Fibroblast of skin of abdomen (primary cell): ENCODE measurements at regions not wholly inside any gene's neighbourhood (a gene's known extent, or its start where the extent isn't known, plus 50 kb on each side); places are given as distances from the start of the nearest gene placed in this dataset.

Experiments
- DNase-seq: peaks from one replicate; pipeline ENCODE4 v3.0.0-alpha.2; 2013

DNA sequence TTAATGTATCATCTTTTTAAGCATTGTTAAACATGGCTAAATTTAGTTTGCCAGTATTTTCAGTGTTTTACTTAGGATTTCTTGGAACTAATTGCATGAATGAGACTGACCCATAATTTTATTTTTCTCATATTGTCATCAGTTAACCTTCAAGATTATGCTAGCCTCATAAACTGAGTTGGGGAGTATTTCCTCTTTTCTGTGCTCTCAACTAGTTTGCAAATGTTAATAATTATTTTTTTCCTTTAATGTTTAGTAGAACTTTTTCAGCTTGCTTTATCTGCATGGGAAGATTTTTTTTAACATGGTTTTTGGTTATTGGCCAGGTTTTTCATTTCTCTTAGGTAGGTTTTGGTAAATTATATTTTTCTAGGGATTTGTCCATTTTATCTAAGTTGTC lies 235.4 kb upstream of the SESN3 start:
- no peak for DNase-seq

DNA sequence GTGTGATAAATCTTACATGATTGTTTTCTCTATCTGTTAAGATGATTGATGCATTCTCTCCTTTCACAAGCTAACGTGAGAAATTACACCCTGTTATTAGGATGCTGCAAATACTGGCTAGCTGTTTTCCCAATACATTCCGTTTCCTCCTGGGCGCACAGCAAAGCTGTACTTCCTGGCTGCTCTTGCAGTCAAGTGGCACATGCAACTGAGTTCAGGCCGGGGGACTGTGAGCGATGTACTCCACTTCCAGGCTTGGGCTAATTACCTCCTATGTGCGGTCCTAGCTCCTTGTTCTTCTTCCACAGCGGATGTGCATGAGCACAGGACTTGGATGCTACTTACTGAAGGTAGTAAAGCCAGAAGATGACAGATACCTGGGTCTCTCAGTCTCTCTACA lies 234.9 kb upstream of the SESN3 start:
- no peak for DNase-seq

DNA sequence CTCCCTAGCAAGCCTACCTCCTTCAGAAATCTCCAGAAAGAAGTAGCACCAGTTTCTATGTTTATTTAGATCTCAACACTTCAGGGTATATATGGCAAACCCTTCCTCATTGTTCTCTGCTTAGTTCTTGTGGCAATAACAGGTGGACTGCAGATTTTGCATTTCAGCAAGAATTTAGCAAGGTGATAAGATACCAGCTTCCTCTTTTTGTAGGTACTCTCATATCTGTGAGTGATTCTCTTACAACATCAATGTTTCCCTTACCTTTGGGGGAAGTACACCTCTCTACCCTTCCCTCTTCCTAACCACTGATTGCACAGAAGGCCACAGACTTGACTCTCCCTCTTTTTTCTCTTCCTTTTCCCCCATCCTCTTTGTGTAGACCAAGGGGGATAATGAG lies 230.9 kb upstream of the SESN3 start:
- DNase-seq = no peak

DNA sequence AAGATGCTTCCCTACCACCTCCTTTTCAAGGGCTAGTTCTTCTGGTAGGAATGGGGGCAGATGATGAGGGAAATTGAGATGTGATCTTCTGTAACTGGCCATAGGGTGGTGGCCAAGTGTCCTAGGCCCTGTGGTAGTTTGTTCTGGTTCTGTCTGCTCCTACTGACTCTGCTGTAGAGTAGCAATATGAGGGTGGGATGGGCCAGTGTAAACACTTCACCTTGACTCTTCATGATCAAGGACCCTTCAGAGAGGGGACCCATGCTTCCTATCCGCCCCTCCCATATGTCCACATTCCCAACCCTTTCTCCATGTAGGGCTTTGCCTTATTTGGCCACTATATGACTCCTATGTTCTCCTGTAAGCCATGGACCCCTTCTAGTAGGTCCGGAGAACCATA lies 230.3 kb upstream of the SESN3 start:
- no peak for DNase-seq

DNA sequence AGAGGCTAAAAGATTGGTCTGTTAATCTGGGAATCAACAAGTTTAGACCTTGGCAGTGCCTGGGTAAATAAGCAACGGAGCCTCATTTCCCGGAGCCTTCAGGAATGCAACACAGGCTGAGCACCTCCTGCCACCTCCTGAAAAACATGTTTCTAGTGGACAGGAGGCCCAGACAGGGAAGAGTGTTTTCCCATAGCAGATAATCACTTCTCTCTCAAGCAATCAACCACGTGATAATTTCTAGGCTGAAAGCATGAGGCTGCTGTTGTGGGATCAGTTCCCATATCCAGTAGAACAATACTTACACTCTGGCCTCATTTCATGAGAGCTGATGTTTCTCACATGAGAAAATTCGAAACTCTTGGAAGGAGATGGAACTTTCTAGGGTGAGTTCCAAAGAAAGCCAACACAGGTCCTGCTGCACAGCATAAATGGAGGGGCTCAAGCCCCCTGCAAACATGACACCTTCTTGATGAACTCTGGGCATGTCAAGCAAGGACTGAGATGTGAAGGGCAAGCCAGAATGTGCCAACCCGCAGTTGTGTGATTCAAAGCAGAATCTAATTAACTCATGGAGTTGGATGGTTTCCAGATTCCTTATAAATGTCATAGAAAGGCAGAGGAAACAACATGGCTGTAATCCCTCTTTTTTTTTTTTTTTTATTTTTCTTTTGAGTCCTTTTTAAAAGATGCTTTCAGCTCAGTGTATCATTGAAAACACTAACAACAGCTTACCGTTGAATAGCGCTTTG lies 228.5 kb upstream of the SESN3 start:
- DNase-seq = peak; percentile 37

DNA sequence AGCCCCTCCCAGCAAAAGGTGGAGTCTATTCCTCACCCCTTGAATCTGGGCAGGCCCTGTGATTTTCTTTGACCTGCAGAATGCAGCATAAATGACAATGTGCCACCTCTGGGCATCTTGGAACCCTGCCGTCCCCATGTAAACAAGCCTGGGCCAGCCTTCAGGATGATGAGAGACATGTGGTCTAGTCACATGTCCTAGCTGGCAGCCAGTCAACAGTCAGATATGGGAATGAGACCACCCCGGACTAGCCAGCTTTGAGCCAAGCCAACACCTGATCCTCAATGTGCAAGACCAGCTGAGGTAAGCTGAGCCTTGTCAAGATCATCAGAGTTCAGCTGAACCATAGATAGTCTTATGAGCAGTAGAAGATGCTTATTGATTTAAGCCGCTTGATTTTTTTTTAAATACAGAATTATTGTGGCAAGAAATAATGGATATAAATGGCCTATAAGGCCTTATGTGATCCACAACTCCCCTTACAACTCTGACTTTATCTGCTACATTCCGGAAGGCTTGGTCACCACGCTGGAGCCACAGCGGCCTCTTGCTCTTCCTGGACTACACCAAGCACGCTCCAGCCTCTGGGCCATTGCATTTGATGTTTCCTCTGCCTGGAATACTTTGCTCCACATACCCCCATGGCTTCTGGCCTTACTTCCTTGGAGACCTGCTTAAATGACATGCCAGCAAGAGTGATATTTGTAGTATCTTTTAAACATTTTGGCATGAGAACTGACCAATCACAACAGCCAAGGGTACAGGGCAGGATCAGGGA lies 225.9 kb upstream of the SESN3 start:
- DNase-seq = peak; percentile 47

DNA sequence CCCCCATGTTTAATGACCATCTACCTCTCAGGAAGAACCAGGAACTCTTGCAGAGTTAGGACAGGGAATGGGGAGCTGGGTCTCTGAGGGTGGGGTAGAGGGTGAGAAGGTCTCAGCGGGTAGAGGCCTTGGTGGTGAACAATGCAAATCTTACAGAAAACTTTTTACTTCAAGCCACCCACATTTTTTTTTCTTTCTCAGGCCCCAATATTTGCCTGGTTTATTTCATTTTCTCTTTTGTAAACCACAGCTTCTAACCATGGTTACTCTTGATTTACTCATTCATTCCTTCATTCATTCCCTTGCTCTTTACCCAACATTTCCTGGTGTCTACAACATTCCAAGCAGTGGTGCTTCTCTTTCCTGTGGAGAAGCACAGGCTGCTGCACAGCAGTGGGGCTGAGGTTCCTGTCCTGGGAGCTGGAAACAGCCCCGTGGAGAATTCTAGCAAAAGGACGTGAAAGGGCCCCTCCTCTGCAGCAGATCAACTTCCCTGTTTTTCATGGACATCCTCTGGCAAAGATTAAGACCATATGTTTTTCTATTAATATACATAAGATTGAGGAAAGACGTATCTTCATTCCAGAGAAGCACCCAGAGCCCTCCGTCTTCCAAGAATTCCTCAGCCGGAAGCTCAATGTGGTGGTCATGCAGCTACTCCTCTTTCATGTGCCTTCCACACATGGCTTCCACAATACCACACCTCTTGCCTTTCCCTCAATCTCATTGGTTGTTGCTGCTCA lies 224.4 kb upstream of the SESN3 start:
- peak; percentile 79 for DNase-seq

DNA sequence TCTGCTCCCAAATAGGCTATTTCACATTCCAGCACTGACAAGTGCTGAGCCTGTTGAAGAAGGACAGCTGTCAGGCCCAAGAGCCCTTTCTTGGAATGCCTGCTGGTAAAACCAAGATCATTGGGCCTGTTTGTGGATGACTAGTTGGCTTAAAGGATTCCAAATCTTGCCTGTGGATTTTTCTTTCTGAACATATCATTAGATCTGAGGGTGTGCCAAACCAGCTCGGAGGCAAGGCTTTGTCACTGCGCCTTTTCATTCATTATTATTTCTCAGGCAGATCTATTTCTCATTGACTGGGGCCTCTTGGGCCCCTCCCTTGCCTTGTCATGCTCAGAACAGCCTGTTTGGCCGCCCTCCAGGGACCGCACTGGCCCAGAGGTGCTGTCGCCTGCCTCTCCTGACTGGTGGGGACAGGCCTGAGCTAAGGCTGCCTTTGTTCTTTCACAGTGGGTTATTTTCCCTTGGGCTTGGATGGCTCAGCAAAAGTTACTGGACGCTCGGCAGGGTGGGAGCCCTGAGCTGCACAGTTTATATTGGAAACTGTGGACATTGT lies 222.7 kb upstream of the SESN3 start:
- DNase-seq = peak; percentile 24

DNA sequence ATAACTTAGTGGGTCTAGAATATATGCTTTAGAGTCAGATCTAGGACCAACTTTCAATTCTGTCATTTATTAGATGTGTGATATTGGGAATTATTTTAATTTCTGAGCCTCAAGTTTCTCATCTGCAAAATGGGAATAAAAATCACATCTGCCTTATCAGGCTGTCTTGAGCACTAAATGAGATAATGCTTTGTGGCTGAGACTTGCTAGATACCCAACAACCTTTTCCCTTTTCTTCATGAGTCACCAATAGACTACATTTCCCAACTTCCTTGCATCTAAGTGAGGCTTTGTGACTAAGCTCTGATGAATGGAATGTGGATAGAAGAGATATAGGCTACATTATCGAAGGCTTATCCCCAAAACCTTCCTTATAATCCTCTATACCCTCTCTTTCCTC lies 220.7 kb upstream of the SESN3 start:
- DNase-seq = peak; percentile 89

DNA sequence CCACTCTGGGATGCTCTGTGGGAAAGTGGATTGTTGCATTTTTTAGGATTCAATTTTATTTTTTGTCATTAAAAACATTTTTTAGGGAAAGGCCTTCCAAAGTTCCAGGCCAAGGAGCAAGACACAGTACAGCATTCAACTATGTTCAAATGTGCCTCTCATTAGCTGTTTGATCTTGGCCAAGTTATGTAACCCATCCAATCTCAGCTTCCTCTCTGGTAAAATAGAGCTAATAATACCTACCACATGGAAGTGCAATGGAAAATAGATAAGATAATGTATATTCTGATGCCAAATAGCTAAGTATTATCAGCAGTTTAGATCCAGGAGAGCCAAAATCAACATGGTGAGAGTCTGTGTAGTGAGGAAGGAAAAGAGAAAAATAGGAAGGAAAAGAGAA lies 220.3 kb upstream of the SESN3 start:
- peak; percentile 22 for DNase-seq

DNA sequence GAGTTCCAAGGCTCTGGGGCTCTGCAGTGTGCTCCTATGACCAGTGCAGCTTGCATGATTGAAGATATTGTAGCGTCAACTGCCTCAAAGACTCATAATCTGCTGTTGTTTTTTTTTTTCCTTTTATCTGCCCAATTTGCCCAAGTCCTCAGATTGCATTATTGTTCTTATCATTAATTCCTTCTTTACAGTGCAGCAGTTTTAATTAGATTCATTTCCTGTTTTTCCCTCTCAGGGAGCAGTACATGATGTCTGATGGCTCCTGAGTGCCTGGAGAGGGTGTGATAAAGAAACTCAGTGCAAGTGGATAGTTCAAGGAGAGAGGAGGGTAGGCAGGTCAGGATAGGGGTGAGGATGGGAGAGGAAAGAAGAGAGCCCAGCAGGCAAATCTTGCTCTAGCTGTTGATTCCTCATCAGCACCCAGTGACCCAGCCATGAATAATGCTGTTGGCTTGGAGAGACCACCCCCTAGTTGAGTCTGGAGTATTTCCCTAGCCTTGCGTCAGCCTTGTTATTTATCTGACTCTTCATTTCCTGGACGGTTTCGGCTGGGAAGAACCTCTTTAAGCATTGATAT lies 219.6 kb upstream of the SESN3 start:
- peak; percentile 86 for DNase-seq

DNA sequence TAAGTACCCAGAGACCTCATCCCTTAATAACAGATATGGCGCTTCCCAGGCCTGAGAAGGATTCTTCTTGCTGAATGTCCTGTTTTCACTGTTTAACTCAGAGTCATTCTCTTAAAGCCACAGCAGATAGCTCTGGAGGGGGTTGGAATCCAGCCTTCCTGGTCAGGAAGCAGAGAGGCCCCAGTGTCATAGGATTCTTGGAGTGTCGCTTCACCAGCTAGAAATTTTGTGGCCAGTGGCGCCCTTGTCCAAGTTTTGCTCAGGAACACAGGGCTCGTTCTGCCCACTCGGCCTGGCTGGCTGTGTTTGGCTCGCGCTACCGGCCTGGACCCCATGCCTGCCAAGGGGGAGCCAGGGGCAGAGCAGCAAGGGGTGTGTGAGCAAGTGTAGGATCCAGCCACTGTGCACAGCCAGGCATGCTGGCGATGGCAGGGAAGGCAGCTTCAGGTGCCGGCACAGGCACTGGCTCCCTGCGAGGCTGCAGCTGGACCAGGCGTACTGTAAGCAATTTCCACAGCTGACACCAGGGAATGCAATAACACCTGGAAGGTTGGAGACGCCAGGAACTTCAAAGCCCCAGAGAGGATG lies 214.8 kb upstream of the SESN3 start:
- no peak for DNase-seq

DNA sequence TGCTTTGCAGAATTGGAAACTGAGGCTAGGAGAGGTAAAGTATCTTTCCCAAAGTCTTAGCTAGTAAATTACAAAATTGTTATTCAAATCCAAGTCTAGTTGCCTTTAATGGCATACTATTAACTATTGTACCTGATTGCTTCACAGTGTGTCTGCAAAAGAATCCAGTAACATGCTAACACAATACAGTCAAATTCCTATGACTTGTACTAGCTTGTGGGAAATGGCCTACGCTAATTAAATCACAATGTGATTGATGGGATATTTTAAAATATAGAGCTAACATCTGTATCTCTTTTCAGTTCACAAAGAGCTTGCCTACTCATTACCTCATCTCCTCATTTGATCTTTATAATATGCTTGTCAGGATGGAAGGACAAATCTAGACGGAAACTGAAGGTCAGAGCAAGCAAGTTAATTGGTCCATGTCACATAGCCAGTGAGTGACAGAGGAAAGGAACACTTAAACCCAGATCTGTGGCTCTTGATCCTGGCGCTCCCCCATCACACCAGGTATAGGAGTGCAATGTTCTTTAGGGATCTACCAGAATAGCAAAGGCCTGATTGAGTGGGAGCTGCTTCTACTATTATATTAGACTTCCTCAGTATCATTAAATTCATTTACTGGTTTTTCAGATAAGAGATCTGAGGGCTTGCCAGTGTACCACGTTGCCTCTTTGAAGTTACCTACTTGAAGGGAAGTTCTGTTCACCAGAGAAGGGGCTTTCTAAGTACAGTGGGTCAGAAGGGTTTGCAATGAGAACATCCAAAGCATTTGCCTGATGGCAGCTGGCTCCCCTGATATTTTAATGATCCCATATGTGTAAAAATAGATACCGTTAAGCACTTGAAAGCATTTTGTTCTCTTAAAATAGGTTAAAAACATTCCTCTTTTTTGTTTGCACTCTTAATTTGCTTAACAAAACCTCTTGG lies 213.6 kb upstream of the SESN3 start:
- DNase-seq = peak; percentile 37

DNA sequence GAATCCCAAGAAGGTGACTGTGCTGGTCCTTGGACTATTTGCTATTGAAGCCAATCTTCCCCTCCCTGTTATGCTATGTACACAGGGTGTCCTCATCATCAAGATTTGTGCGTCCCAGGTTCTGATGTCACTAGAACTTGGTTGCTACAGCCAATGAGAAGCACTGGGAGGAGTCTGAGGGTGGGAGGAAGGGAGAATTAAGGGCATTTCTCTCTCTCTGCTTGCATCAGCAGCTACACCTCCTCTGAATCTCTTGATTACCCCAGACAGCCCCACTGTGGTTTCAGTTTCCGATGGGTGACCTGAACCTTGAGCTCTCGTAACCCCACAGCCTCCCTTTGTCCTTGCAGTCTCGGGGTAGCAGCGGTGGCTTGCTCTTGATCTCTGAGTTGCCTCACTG lies 212.4 kb upstream of the SESN3 start:
- no peak for DNase-seq

DNA sequence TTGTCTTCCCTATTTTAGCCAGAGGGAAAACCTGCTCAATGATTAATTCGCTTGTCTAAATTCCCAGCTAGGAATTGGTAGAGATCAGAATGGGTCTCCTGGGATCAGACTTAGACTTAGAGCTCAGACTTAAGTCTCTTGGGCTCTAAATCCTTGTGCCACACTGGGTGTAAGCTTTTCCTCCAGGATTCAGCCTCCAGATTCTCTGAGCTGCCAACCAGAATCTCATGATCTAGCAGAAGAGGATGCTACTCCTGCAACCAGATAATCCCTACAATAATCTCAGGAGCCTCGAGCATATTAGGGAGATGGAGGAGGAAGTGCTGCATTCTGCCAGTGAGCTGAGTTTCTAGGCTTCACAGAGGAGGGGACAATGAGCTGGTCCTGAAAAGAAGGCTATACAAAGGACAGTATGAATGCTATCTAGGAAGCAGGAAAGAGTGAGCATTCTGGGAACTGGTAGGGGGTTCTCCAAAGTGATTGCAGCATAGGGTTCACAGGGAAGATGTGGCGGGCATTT lies 211.6 kb upstream of the SESN3 start:
- no peak for DNase-seq

DNA sequence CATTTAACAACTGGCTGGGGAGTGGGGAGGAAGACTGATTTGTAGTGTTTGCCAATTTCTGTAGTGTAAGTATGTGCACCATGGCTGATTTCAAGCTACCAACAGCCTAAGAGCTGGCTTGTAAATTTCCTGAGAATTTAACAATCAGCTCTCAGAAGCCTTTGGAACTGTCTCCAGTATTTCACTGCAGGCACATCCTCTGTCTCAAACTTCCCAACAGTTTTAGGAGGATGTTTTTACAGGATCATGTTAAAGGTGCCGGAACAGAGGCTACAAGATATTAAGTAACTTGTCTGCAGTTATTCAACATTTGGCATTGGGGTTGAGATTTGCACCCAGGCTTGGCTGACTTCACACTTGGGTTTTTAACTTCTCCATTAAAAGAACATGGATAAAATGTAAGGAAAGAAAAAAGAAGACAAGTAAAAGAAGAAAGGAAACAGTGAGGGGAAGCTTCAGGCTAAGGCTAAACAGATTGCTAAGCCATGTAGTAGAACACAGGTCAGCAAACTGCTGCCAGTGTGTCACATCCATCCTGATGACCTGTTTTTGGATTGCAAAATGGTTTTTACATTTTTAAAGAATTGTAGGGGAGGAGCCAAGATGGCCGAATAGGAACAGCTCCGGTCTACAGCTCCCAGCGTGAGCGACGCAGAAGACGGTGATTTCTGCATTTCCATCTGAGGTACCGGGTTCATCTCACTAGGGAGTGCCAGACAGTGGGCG lies 204.8 kb upstream of the SESN3 start:
- no peak for DNase-seq

DNA sequence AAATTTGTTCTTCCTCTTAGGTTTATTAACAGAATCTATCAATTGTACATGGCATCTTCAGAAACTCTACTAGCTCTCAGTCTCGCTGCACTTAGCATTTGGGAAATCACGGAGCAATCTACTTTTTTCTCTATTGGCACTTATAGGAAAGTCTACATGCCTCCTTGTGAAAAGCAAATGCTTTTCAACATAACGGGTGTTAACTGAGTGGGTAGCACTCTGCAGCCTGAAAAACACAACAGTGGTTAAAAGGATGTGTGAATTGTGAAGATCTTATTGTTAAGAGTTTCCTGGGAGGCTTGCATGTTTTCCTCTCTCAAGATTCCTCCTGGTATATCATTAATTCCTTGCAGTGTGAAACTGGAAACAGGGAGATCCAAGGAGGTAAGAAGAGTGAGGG lies 204.2 kb upstream of the SESN3 start:
- no peak for DNase-seq

DNA sequence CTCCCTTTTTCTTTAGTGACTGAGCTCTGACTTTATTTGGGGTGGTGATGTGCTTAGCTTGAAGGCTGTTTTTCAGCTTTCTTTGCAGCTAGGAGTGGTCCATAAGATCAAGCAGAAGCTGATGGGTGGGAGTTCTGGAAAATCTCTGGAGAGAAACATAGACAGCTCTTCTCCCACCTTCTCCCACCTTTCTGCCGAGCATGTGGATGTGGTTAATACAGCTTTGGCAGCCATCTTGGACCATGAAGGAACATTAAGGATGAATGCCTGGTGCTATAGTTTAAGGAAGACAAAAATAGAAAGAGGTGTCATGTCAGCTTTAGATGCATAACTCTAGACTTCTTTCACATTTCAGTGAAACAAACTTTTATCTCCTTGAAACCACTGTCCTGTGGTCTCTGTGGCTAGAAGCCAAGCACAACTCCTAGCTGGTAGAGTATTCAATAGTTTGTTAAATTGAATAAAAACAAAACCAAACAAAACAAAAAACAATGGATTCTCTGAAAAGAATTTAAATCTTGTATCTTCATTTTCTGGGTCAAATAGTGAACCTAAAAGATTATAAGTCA lies 203.6 kb upstream of the SESN3 start:
- DNase-seq = no peak

DNA sequence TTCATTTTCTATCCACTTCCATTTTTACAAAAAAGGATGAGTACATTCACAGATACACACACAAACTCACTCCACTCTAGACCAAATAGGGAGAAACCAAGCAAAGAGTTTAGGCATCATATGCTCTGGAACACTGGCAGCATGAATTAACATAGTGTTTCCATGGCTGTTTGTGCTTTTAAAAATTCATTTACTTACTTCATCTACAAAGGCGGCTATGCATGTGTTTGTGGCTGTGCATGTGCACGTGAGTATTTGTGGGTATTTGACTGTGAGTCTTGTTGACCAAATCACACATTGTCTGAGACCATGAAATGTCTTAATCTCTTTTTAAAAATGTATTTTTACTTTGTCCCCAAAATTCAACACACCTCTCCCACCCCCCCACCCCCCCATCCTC lies 203.0 kb upstream of the SESN3 start:
- DNase-seq = no peak
